Colonic mucosa (tissue), 4 donors: ENCODE measurements at regions not wholly inside any gene's neighbourhood (a gene's known extent, or its start where the extent isn't known, plus 50 kb on each side); places are given as distances from the start of the nearest gene placed in this dataset.
"Not testable (repeated sequence)": the region's sequence is repeated elsewhere in the genome, so short reads cannot be mapped to it uniquely, and the experiment has no call there.

Experiments used
- DNase-seq: peaks from one replicate; pipeline ENCODE4 v3.0.0-alpha.2; 2020
- H3K27ac ChIP-seq: fragments of 200-600 bp; one replicate; pipeline ENCODE4 v1.8.0; 2021
- H3K27me3 ChIP-seq: fragments of 200-600 bp; one replicate; pipeline ENCODE4 v1.8.0; 2021
- H3K36me3 ChIP-seq: fragments of 200-600 bp; one replicate; pipeline ENCODE4 v1.8.0; 2021
- H3K4me1 ChIP-seq: fragments of 200-600 bp; one replicate; pipeline ENCODE4 v1.8.0; 2021; ENCODE audit warnings: mild to moderate bottlenecking
- H3K4me3 ChIP-seq: fragments of 200-600 bp; one replicate; pipeline ENCODE4 v1.8.0; 2021
- H3K9ac ChIP-seq, 2 donors: one replicate each; pipeline ENCODE4 v1.7.0; 2013; ENCODE audit warnings: control low read depth in 2 of 2, low read depth in 2 of 2, low read length in 2 of 2
- H3K9me3 ChIP-seq: fragments of 200-600 bp; one replicate; pipeline ENCODE4 v1.8.0; 2021
- CTCF ChIP-seq: fragments of 200-600 bp; IDR thresholded peaks from one replicate; pipeline ENCODE4 v1.8.0; 2022; ENCODE audit warnings: antibody characterized with exemption, mild to moderate bottlenecking
- intact Hi-C: fragments of 100-400 bp; cut with DNase I; formaldehyde crosslinking; loops from one replicate; pipeline ENCODE4 v1.14.1; 2022
- donor health status: healthy.
- donor health status: DM: no; HTN: no; CAD: no.
- donor health status: DM: no; HTN: no; CAD: no.

GRCh38 chr5:40227931-40228330, 451.8 kb upstream of the PTGER4 start:
- no peak for TF ChIP-seq CTCF
- intact Hi-C loops: no loop called here
- H3K27me3 ChIP-seq: no peaks in the 10 kb centered on the region
- H3K27ac ChIP-seq: no peak overlapping the region
- no peaks in the 10 kb centered on the region for H3K36me3 ChIP-seq
- no peak for DNase-seq
- no peak overlapping the region for H3K9ac ChIP-seq
- no peak overlapping the region for H3K4me3 ChIP-seq
- no peaks in the 10 kb centered on the region for H3K4me1 ChIP-seq
- H3K9me3 ChIP-seq: no peaks in the 10 kb centered on the region

GRCh38 chr5:40227366-40227765, 452.3 kb upstream of the PTGER4 start:
- no peak for DNase-seq
- Histone ChIP-seq H3K4me3 (no peak overlapping the region), H3K9ac (no peak overlapping the region), H3K27me3 (no peaks in the 10 kb centered on the region), H3K36me3 (no peaks in the 10 kb centered on the region), H3K4me1 (no peaks in the 10 kb centered on the region), H3K9me3 (no peaks in the 10 kb centered on the region), H3K27ac (no peak overlapping the region)
- intact Hi-C loops: no loop called here
- TF ChIP-seq CTCF: no peak

- H3K36me3 ChIP-seq: no peaks in the 10 kb centered on the region
- no peak for TF ChIP-seq CTCF
- no peaks in the 10 kb centered on the region for H3K9me3 ChIP-seq
- H3K4me3 ChIP-seq: no peak overlapping the region
- no peaks in the 10 kb centered on the region for H3K4me1 ChIP-seq
- intact Hi-C loops: no loop called here
- no peak overlapping the region for H3K9ac ChIP-seq
- H3K27ac ChIP-seq: no peak overlapping the region
- H3K27me3 ChIP-seq: no peaks in the 10 kb centered on the region
- no peak for DNase-seq
These were observed 452.8 kb upstream of the PTGER4 start for GRCh38 chr5:40226906-40227305.

- H3K27ac ChIP-seq, H3K27me3 ChIP-seq, intact Hi-C loops: not testable (repeated sequence)
These were observed 454.6 kb upstream of the PTGER4 start for GRCh38 chr5:40225147-40225546.

GRCh38 chr5:40224421-40224820, 455.3 kb upstream of the PTGER4 start:
- intact Hi-C loops: no loop called here
- Histone ChIP-seq H3K9ac (no peak overlapping the region), H3K36me3 (no peaks in the 10 kb centered on the region), H3K4me3 (no peak overlapping the region), H3K9me3 (no peaks in the 10 kb centered on the region), H3K27me3 (no peaks in the 10 kb centered on the region), H3K4me1 (no peaks in the 10 kb centered on the region), H3K27ac (no peak overlapping the region)
- TF ChIP-seq CTCF: no peak
- no peak for DNase-seq

More at GRCh38 chr5:40225147-40225546, 454.6 kb upstream of the PTGER4 start:
- H3K9me3 ChIP-seq, H3K4me1 ChIP-seq, H3K36me3 ChIP-seq, H3K4me3 ChIP-seq, DNase-seq, H3K9ac ChIP-seq: not testable (repeated sequence)

- Histone ChIP-seq H3K4me1 (no peaks in the 10 kb centered on the region), H3K36me3 (no peaks in the 10 kb centered on the region), H3K9ac (no peak overlapping the region), H3K9me3 (no peaks in the 10 kb centered on the region), H3K27me3 (no peaks in the 10 kb centered on the region), H3K4me3 (no peak overlapping the region), H3K27ac (no peak overlapping the region)
- intact Hi-C loops: no loop called here
- no peak for DNase-seq
- no peak for TF ChIP-seq CTCF
These were observed 455.8 kb upstream of the PTGER4 start for GRCh38 chr5:40223884-40224402.
